GM19468 (cell line): ENCODE measurements at regions not wholly inside any gene's neighbourhood (a gene's known extent, or its start where the extent isn't known, plus 50 kb on each side); places are given as distances from the start of the nearest gene placed in this dataset.
"Not testable (repeated sequence)": the region's sequence is repeated elsewhere in the genome, so short reads cannot be mapped to it uniquely, and the experiment has no call there.

Source experiments
- ATAC-seq: cut with Tn5 transposase; IDR thresholded peaks from one replicate; pipeline ENCODE4 v1.9.1; 2021; ENCODE audit warnings: mild to moderate bottlenecking, moderate library complexity, moderate number of reproducible peaks; ENCODE audit not compliant: unreplicated experiment; ENCODE audit errors: extremely low read depth

GRCh38 chr10:108362961-108363360 is 1198.5 kb upstream of the SORCS1 start:
- ATAC-seq: no peak

GRCh38 chr10:108362296-108362695 is 1197.8 kb upstream of the SORCS1 start:
- ATAC-seq: no peak

- ATAC-seq: no peak
These were observed 1195.7 kb upstream of the SORCS1 start for GRCh38 chr10:108360187-108360586.

- ATAC-seq: no peak
These were observed 1194.4 kb upstream of the SORCS1 start for GRCh38 chr10:108358912-108359311.

- no peak for ATAC-seq
These were observed 1188.3 kb upstream of the SORCS1 start for GRCh38 chr10:108352771-108353170.

GRCh38 chr10:108348215-108348614 is 1183.7 kb upstream of the SORCS1 start:
- no peak for ATAC-seq

- no peak for ATAC-seq
These were observed 1181.6 kb upstream of the SORCS1 start for GRCh38 chr10:108346066-108346465.

- ATAC-seq: no peak
These were observed 1173.6 kb upstream of the SORCS1 start for GRCh38 chr10:108338146-108338545.

- no peak for ATAC-seq
These were observed 1172.3 kb upstream of the SORCS1 start for GRCh38 chr10:108336836-108337235.

GRCh38 chr10:108327706-108328105 is 1163.2 kb upstream of the SORCS1 start:
- ATAC-seq: no peak

- no peak for ATAC-seq
These were observed 1158.8 kb upstream of the SORCS1 start for GRCh38 chr10:108323274-108323798.

GRCh38 chr10:108319434-108320222 is 1155.1 kb upstream of the SORCS1 start:
- ATAC-seq: no peak

- not testable (repeated sequence) for ATAC-seq
These were observed 1151.1 kb upstream of the SORCS1 start for GRCh38 chr10:108315636-108316035.

GRCh38 chr10:108307925-108308312 is 1143.4 kb upstream of the SORCS1 start:
- ATAC-seq: no peak

- no peak for ATAC-seq
These were observed 1142.9 kb upstream of the SORCS1 start for GRCh38 chr10:108307250-108307924.

- ATAC-seq: no peak
These were observed 1138.6 kb upstream of the SORCS1 start for GRCh38 chr10:108303149-108303548.

GRCh38 chr10:108301002-108301401 is 1136.5 kb upstream of the SORCS1 start:
- ATAC-seq: no peak

- ATAC-seq: no peak
These were observed 1126.3 kb upstream of the SORCS1 start for GRCh38 chr10:108290823-108291222.

GRCh38 chr10:108275895-108276685 is 1111.6 kb upstream of the SORCS1 start:
- no peak for ATAC-seq

GRCh38 chr10:108260383-108260906 is 1095.9 kb upstream of the SORCS1 start:
- no peak for ATAC-seq
